ENCODE measurements at regions not wholly inside any gene's neighbourhood (a gene's known extent, or its start where the extent isn't known, plus 50 kb on each side); places are given as distances from the start of the nearest gene placed in this dataset.

GRCh38 chr12:19025582-19025981, 104.0 kb upstream of the PLEKHA5 start:
- no peak for TF ChIP-seq CTCF (conservative IDR thresholded peaks at IDR 0.05)
- no peak for TF ChIP-seq ZFX (IDR thresholded peaks at IDR 0.05)

Data from C4-2B (cell line).